Prostate gland (tissue), 2 donors: ENCODE measurements at regions not wholly inside any gene's neighbourhood (a gene's known extent, or its start where the extent isn't known, plus 50 kb on each side); places are given as distances from the start of the nearest gene placed in this dataset.

Source experiments
- CTCF ChIP-seq, 4 experiments: fragments of 200-600 bp in 2 of 4; fragments of 450-650 bp in 2 of 4; sonication (generic) in 2 of 4; IDR thresholded peaks; 1 replicate in 3 of 4; 2 replicates in 1 of 4; pipeline ENCODE4 v1.5.1; 2016 to 2019; ENCODE audit warnings: antibody characterized with exemption in 4 of 4, mild to moderate bottlenecking in 2 of 4, moderate library complexity in 2 of 4
- POLR2A ChIP-seq: fragments of 450-650 bp; IDR thresholded peaks from one replicate; pipeline ENCODE4 v1.6.1; 2016; ENCODE audit warnings: antibody characterized with exemption, mild to moderate bottlenecking
- POLR2AphosphoS5 ChIP-seq: sonication (generic); formaldehyde crosslinking; IDR thresholded peaks from one replicate; pipeline ENCODE4 v1.6.1; 2017; ENCODE audit warnings: antibody characterized with exemption

- TF ChIP-seq CTCF (IDR thresholded peaks at IDR 0.05) (peak in 2 of 4 experiments; percentile 23 to 40), POLR2AphosphoS5 (no peak), POLR2A (no peak)
Measured at GRCh38 chrX:23616361-23616760, 50.9 kb upstream of the PRDX4 start.
